WERI-Rb-1 (cell line): ENCODE measurements at regions not wholly inside any gene's neighbourhood (a gene's known extent, or its start where the extent isn't known, plus 50 kb on each side); places are given as distances from the start of the nearest gene placed in this dataset.

Experiments used
- DNase-seq: peaks from one replicate; pipeline ENCODE4 v3.0.0-alpha.2; 2020
- H3K27ac ChIP-seq: fragments of 250-450 bp; sonication (Bioruptor Pico); 2 replicates; pipeline ENCODE4 v1.5.1; 2020; ENCODE audit warnings: mild to moderate bottlenecking, moderate library complexity
- H3K27me3 ChIP-seq: fragments of 250-450 bp; sonication (Bioruptor Pico); 2 replicates; pipeline ENCODE4 v1.5.1; 2021; ENCODE audit warnings: mild to moderate bottlenecking, low read depth, moderate library complexity; ENCODE audit not compliant: insufficient read depth, severe bottlenecking
- H3K36me3 ChIP-seq: fragments of 250-450 bp; sonication (Bioruptor Pico); 2 replicates; pipeline ENCODE4 v1.5.1; 2020; ENCODE audit warnings: mild to moderate bottlenecking, moderate library complexity
- H3K4me3 ChIP-seq: 2 replicates; pipeline ENCODE4 v1.5.1; 2011; ENCODE audit warnings: low read depth, mild to moderate bottlenecking, control low read depth, low read length
- H3K9me3 ChIP-seq: fragments of 250-450 bp; sonication (Bioruptor Pico); 2 replicates; pipeline ENCODE4 v1.5.1; 2021; ENCODE audit warnings: mild to moderate bottlenecking, moderate library complexity; ENCODE audit not compliant: severe bottlenecking
- TF ChIP-seq, protein P1 (sequence below): IDR thresholded peaks from 2 replicates; pipeline ENCODE4 v1.5.1; 2011; ENCODE audit warnings: low read depth, mild to moderate bottlenecking, control low read depth, inconsistent platforms, low read length

GRCh38 chr11:80519596-80520506 is 1079.0 kb upstream of the TENM4 start:
- H3K9me3 ChIP-seq = no peaks in the 10 kb centered on the region
- no peak overlapping the region for H3K4me3 ChIP-seq
- no peak overlapping the region for H3K27ac ChIP-seq
- TF ChIP-seq, protein P1, sequence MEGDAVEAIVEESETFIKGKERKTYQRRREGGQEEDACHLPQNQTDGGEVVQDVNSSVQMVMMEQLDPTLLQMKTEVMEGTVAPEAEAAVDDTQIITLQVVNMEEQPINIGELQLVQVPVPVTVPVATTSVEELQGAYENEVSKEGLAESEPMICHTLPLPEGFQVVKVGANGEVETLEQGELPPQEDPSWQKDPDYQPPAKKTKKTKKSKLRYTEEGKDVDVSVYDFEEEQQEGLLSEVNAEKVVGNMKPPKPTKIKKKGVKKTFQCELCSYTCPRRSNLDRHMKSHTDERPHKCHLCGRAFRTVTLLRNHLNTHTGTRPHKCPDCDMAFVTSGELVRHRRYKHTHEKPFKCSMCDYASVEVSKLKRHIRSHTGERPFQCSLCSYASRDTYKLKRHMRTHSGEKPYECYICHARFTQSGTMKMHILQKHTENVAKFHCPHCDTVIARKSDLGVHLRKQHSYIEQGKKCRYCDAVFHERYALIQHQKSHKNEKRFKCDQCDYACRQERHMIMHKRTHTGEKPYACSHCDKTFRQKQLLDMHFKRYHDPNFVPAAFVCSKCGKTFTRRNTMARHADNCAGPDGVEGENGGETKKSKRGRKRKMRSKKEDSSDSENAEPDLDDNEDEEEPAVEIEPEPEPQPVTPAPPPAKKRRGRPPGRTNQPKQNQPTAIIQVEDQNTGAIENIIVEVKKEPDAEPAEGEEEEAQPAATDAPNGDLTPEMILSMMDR = no peak
- peaks cover 12% of the 10 kb centered on the region for H3K27me3 ChIP-seq
- no peak for DNase-seq
- no peaks in the 10 kb centered on the region for H3K36me3 ChIP-seq

DNA sequence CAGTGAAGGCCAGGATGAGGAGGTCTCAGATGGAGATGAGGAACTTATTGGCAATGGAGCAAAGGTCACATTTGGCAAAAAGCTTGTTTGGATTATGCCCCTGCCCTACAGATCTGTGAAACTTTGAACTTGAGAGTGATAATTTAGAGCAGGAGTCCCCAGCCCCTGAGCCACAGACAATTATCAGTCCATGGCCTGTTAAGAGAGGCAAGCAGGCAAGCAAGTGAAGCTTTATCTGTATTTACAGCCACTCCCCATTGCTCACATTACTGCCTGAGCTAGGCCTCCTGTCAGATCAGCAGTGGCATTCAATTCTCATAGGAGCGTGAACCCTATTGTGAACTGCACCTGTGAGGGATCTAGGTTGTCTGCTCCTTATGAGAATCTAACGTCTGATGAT is 1076.9 kb upstream of the TENM4 start:
- no peaks in the 10 kb centered on the region for H3K36me3 ChIP-seq
- TF ChIP-seq, protein P1 = no peak
- H3K27me3 ChIP-seq = no peaks in the 10 kb centered on the region
- no peaks in the 10 kb centered on the region for H3K9me3 ChIP-seq
- no peak overlapping the region for H3K4me3 ChIP-seq
- no peak for DNase-seq
- H3K27ac ChIP-seq = no peak overlapping the region

GRCh38 chr11:80515097-80515496 is 1074.3 kb upstream of the TENM4 start:
- H3K36me3 ChIP-seq = no peaks in the 10 kb centered on the region
- TF ChIP-seq, protein P1 = no peak
- H3K27me3 ChIP-seq = no peaks in the 10 kb centered on the region
- no peak for DNase-seq
- no peak overlapping the region for H3K4me3 ChIP-seq
- no peaks in the 10 kb centered on the region for H3K9me3 ChIP-seq
- H3K27ac ChIP-seq = no peak overlapping the region

GRCh38 chr11:80512491-80512890 is 1071.7 kb upstream of the TENM4 start:
- TF ChIP-seq, protein P1 = no peak
- no peaks in the 10 kb centered on the region for H3K9me3 ChIP-seq
- H3K36me3 ChIP-seq = no peaks in the 10 kb centered on the region
- no peaks in the 10 kb centered on the region for H3K27me3 ChIP-seq
- H3K4me3 ChIP-seq = no peak overlapping the region
- no peak for DNase-seq
- no peak overlapping the region for H3K27ac ChIP-seq

DNA sequence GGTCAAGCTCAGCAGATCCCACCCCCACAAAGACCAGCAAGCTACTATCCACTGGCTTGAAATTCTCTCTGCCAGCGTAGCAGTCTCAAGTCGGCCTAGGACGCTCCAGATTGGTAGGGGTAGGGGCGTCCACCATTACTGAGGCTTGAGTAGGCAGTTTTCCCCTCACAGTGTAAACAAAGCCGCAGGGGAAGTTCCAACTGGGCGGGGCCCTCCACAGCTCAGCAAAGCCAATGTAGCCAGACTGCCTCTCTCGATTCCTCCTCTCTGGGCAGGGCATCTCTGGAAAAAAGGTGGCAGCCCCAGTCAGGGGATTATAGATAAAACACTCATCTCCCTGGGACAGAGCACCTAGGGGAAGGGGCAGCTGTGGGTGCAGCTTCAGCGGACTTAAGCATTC is 1064.9 kb upstream of the TENM4 start:
- Histone ChIP-seq H3K9me3 (no peaks in the 10 kb centered on the region), H3K36me3 (no peaks in the 10 kb centered on the region), H3K4me3 (no peak overlapping the region), H3K27ac (no peak overlapping the region), H3K27me3 (peaks cover 10% of the 10 kb centered on the region)
- DNase-seq = no peak
- TF ChIP-seq, protein P1 = no peak
